ENCODE measurements at regions not wholly inside any gene's neighbourhood (a gene's known extent, or its start where the extent isn't known, plus 50 kb on each side); places are given as distances from the start of the nearest gene placed in this dataset.
"Not testable (repeated sequence)": the region's sequence is repeated elsewhere in the genome, so short reads cannot be mapped to it uniquely, and the experiment has no call there.

GRCh38 chr12:47407463-47408129 lies 298.2 kb downstream of the RPAP3 start:
- TF ChIP-seq L3MBTL2 (conservative IDR thresholded peaks at IDR 0.05) (no peak), HDGF (IDR thresholded peaks at IDR 0.05; ENCODE audit: borderline replicate concordance) (no peak), FOXA1 (IDR thresholded peaks at IDR 0.05) (no peak)
- POLR2A ChIA-PET = no interaction called here
- no peak for DNase-seq (ENCODE audit: extremely low spot score)
- CTCF ChIA-PET = no interaction called here

- POLR2A ChIA-PET = no interaction called here
- TF ChIP-seq ELF4 (IDR thresholded peaks at IDR 0.05) = no peak
- no peak for TF ChIP-seq SUZ12 (IDR thresholded peaks at IDR 0.05)
- no peak for TF ChIP-seq LEF1 (IDR thresholded peaks at IDR 0.05; ENCODE audit: borderline replicate concordance)
- TF ChIP-seq FOXA1 (IDR thresholded peaks at IDR 0.05) = no peak
- TF ChIP-seq FOXK2 (IDR thresholded peaks at IDR 0.05) = no peak
- TF ChIP-seq FOXM1 (IDR thresholded peaks at IDR 0.05; ENCODE audit: borderline replicate concordance) = no peak
- CTCF ChIA-PET = interaction anchor here (0.6 kb wide), 1 partner anchor 1123 kb away, joined by 3 read pairs; no protein-coding TSS in a partner anchor
- DNase-seq (ENCODE audit: extremely low spot score) = no peak
These were observed 302.1 kb downstream of the RPAP3 start for GRCh38 chr12:47403681-47404080.

- CTCF ChIA-PET; POLR2A ChIA-PET; DNase-seq (ENCODE audit: extremely low spot score): not testable (repeated sequence)
These were observed 304.6 kb downstream of the RPAP3 start for GRCh38 chr12:47401196-47401595.

GRCh38 chr12:47400266-47400665 lies 305.6 kb downstream of the RPAP3 start:
- POLR2A ChIA-PET = no interaction called here
- DNase-seq (ENCODE audit: extremely low spot score) = no peak
- no peak for TF ChIP-seq FOXK2 (IDR thresholded peaks at IDR 0.05)
- TF ChIP-seq FOXM1 (IDR thresholded peaks at IDR 0.05; ENCODE audit: borderline replicate concordance) = no peak
- TF ChIP-seq HDGF (IDR thresholded peaks at IDR 0.05; ENCODE audit: borderline replicate concordance) = no peak
- TF ChIP-seq PKNOX1 (IDR thresholded peaks at IDR 0.05) = no peak
- TF ChIP-seq FOXA1 (IDR thresholded peaks at IDR 0.05) = no peak
- no peak for TF ChIP-seq ZNF384 (IDR thresholded peaks at IDR 0.05)
- no peak for TF ChIP-seq ELF4 (IDR thresholded peaks at IDR 0.05)
- TF ChIP-seq SUZ12 (IDR thresholded peaks at IDR 0.05) = no peak
- no peak for TF ChIP-seq ARNT (IDR thresholded peaks at IDR 0.05)
- TF ChIP-seq SP1 (IDR thresholded peaks at IDR 0.05) = no peak
- TF ChIP-seq BHLHE40 (IDR thresholded peaks at IDR 0.05; ENCODE audit: borderline replicate concordance) = no peak
- no peak for TF ChIP-seq CTBP1 (IDR thresholded peaks at IDR 0.05; ENCODE audit: borderline replicate concordance)
- no peak for TF ChIP-seq LEF1 (IDR thresholded peaks at IDR 0.05; ENCODE audit: borderline replicate concordance)
- CTCF ChIA-PET = interaction anchor here (0.6 kb wide), 1 partner anchor 86 kb away, joined by 3 read pairs; no protein-coding TSS in a partner anchor

- peak; percentile 33 for DNase-seq (ENCODE audit: extremely low spot score)
These were observed 308.1 kb downstream of the RPAP3 start for GRCh38 chr12:47397664-47398281.

GRCh38 chr12:47396902-47397663 lies 308.7 kb downstream of the RPAP3 start:
- no peak for TF ChIP-seq SUZ12 (IDR thresholded peaks at IDR 0.05)
- no peak for TF ChIP-seq ZNF384 (IDR thresholded peaks at IDR 0.05)
- no peak for TF ChIP-seq BHLHE40 (IDR thresholded peaks at IDR 0.05; ENCODE audit: borderline replicate concordance)
- TF ChIP-seq PKNOX1 (IDR thresholded peaks at IDR 0.05) = no peak
- TF ChIP-seq FOXK2 (IDR thresholded peaks at IDR 0.05) = no peak
- no peak for TF ChIP-seq FOXA1 (IDR thresholded peaks at IDR 0.05)
- no peak for TF ChIP-seq ELF4 (IDR thresholded peaks at IDR 0.05)
- TF ChIP-seq SP1 (IDR thresholded peaks at IDR 0.05) = no peak
- no peak for TF ChIP-seq ARNT (IDR thresholded peaks at IDR 0.05)
- TF ChIP-seq L3MBTL2 (conservative IDR thresholded peaks at IDR 0.05) = no peak
- DNase-seq (ENCODE audit: extremely low spot score) = no peak
- ChIA-PET POLR2A (no interaction called here), CTCF (interaction anchor here (1.3 kb wide), 1 partner anchor 365 kb away, joined by 7 read pairs; no protein-coding TSS in a partner anchor)

More at GRCh38 chr12:47397664-47398281, 308.1 kb downstream of the RPAP3 start:
- POLR2A ChIA-PET = no interaction called here
- CTCF ChIA-PET = interaction anchor here (0.6 to 1.3 kb wide), 3 partner anchors 22 to 366 kb away, joined by 3 to 7 read pairs (median 3); no protein-coding TSS in a partner anchor
- TF ChIP-seq L3MBTL2 (conservative IDR thresholded peaks at IDR 0.05) (no peak), FOXK2 (IDR thresholded peaks at IDR 0.05) (no peak), LEF1 (IDR thresholded peaks at IDR 0.05; ENCODE audit: borderline replicate concordance) (no peak), NFRKB (IDR thresholded peaks at IDR 0.05) (no peak), ARNT (IDR thresholded peaks at IDR 0.05) (no peak), ZNF384 (IDR thresholded peaks at IDR 0.05) (no peak), SP1 (IDR thresholded peaks at IDR 0.05) (no peak), CTBP1 (IDR thresholded peaks at IDR 0.05; ENCODE audit: borderline replicate concordance) (no peak), BHLHE40 (IDR thresholded peaks at IDR 0.05; ENCODE audit: borderline replicate concordance) (no peak), HDGF (IDR thresholded peaks at IDR 0.05; ENCODE audit: borderline replicate concordance) (no peak), FOXM1 (IDR thresholded peaks at IDR 0.05; ENCODE audit: borderline replicate concordance) (no peak), ELF4 (IDR thresholded peaks at IDR 0.05) (no peak), TARDBP (IDR thresholded peaks at IDR 0.05) (no peak), SUZ12 (IDR thresholded peaks at IDR 0.05) (no peak), PKNOX1 (IDR thresholded peaks at IDR 0.05) (no peak), FOXA1 (IDR thresholded peaks at IDR 0.05) (no peak)

Data from HEK293T (cell line).